ENCODE measurements at regions not wholly inside any gene's neighbourhood (a gene's known extent, or its start where the extent isn't known, plus 50 kb on each side); places are given as distances from the start of the nearest gene placed in this dataset.
"Not testable (repeated sequence)": the region's sequence is repeated elsewhere in the genome, so short reads cannot be mapped to it uniquely, and the experiment has no call there.

DNA sequence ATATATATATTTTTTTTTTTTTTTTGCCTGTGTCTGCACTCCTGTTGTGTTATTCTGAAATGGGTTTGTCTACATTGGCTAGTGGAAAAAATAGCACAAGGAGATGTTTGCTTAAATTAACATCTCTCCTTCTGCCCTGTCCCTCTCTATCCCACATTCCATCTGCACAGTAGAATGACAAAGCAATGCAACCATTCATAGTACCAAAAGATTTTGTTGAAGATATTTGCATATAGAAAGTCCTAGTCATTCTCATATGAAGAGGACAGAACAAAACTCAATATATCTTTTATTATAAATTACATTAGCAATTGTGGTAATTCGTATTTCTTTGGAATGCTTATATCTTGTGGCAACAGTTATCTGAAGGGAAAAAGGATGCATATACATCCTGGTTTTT lies 88.3 kb upstream of the AGA start:
- Histone ChIP-seq H3K27me3 (ENCODE audit: insufficient read depth, low read length) (no peaks in the 10 kb centered on the region), H3K4me1 (ENCODE audit: control insufficient read depth, insufficient read depth, low read length, unreplicated experiment) (no peaks in the 10 kb centered on the region), H2AFZ (ENCODE audit: low read length, unreplicated experiment) (no peak overlapping the region), H3K27ac (ENCODE audit: low read depth, low read length) (no peak overlapping the region), H3K4me3 (ENCODE audit: low read depth, low read length) (no peak overlapping the region), H3K36me3 (ENCODE audit: insufficient read depth, low read length) (no peaks in the 10 kb centered on the region), H3K79me2 (ENCODE audit: control insufficient read depth, insufficient read depth, low read length, unreplicated experiment) (no peaks in the 10 kb centered on the region)

DNA sequence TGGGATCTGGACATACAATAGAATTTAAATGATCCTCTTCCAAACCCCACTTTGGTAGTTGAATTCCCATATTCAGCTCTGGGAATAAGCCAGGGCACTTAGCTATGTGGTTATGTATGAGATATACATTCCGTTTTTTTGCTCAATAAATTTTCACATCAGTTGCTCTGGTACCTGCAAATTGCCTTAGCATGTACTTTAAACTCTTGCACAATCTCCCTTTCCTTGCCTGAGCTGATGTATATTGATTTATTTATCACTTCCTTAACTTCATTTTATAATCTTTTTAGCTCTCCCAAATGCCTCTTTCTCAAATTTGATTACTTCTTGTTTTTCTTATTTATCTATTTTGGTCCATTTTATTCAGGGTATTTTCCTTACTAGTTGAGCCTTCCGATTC lies 90.1 kb upstream of the AGA start:
- Histone ChIP-seq H2AFZ (ENCODE audit: low read length, unreplicated experiment) (no peak overlapping the region), H3K27ac (ENCODE audit: low read depth, low read length) (no peak overlapping the region), H3K36me3 (ENCODE audit: insufficient read depth, low read length) (no peaks in the 10 kb centered on the region), H3K4me1 (ENCODE audit: control insufficient read depth, insufficient read depth, low read length, unreplicated experiment) (no peaks in the 10 kb centered on the region), H3K4me3 (ENCODE audit: low read depth, low read length) (no peak overlapping the region), H3K79me2 (ENCODE audit: control insufficient read depth, insufficient read depth, low read length, unreplicated experiment) (no peaks in the 10 kb centered on the region), H3K27me3 (ENCODE audit: insufficient read depth, low read length) (no peaks in the 10 kb centered on the region)

DNA sequence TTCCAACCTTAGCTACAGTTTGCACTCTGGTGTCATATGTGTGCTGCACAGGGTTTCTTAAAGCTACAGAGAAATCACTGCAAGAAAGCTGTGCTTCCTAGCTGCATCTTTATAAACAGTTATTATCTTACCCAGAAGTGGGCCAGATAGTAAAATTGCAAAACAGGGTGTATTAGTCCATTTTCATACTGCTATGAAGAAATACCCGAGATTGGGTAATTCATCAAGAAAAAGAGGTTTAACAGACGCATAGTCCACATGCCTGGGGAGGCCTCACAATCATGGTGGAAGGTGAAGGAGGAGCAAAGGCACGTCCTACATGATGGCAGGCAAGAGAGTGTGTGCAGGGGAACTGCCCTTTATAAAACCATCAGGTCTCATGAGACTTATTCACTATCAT lies 92.6 kb upstream of the AGA start:
- H3K79me2 ChIP-seq (ENCODE audit: control insufficient read depth, insufficient read depth, low read length, unreplicated experiment); H2AFZ ChIP-seq (ENCODE audit: low read length, unreplicated experiment); H3K27me3 ChIP-seq (ENCODE audit: insufficient read depth, low read length); H3K4me1 ChIP-seq (ENCODE audit: control insufficient read depth, insufficient read depth, low read length, unreplicated experiment); H3K27ac ChIP-seq (ENCODE audit: low read depth, low read length); H3K36me3 ChIP-seq (ENCODE audit: insufficient read depth, low read length); H3K4me3 ChIP-seq (ENCODE audit: low read depth, low read length): not testable (repeated sequence)

DNA sequence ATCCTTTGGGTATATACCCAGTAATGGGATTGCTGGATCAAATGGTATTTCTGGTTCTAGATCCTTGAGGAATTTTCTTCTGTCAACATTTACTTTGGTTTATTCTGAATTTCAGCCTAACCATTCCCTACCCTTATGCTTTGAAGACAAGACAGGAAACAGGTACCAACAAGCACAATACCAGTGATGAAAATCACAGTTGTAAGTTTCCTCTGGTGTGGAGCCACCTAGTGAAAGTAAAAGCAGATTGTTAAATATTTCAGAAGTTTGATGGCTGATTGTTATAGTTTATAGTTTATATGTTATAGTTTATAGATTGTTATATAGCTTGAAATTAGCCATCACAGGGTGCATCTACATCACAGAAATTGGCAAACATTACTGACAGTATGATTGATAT lies 104.5 kb upstream of the AGA start:
- no peak overlapping the region for H3K27ac ChIP-seq (ENCODE audit: low read depth, low read length)
- H3K79me2 ChIP-seq (ENCODE audit: control insufficient read depth, insufficient read depth, low read length, unreplicated experiment) = no peaks in the 10 kb centered on the region
- H3K36me3 ChIP-seq (ENCODE audit: insufficient read depth, low read length) = no peaks in the 10 kb centered on the region
- no peak overlapping the region for H2AFZ ChIP-seq (ENCODE audit: low read length, unreplicated experiment)
- no peak overlapping the region for H3K4me3 ChIP-seq (ENCODE audit: low read depth, low read length)
- H3K4me1 ChIP-seq (ENCODE audit: control insufficient read depth, insufficient read depth, low read length, unreplicated experiment) = no peaks in the 10 kb centered on the region
- no peaks in the 10 kb centered on the region for H3K27me3 ChIP-seq (ENCODE audit: insufficient read depth, low read length)

DNA sequence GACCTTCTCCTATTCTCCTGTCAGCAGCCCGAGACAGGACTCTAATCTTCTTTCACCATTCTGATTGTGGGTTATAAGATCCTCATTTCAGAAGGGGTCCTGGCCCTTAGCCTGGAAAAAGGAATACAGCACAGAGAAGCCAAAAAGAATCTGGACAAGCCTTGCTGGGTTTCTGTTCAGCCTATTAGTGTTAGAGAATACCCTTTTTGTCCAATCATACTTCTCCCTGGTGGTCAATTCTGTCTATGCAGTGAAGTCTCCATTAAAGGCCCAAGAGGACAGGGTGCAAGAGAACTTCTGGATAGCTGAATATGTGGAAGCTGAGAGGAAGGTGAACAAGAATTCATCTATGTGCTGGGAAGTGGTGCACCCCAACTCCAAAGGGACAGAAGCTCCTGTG lies 105.7 kb upstream of the AGA start:
- H3K36me3 ChIP-seq (ENCODE audit: insufficient read depth, low read length) = no peaks in the 10 kb centered on the region
- H3K27me3 ChIP-seq (ENCODE audit: insufficient read depth, low read length) = no peaks in the 10 kb centered on the region
- no peaks in the 10 kb centered on the region for H3K4me1 ChIP-seq (ENCODE audit: control insufficient read depth, insufficient read depth, low read length, unreplicated experiment)
- H3K79me2 ChIP-seq (ENCODE audit: control insufficient read depth, insufficient read depth, low read length, unreplicated experiment) = no peaks in the 10 kb centered on the region
- H2AFZ ChIP-seq (ENCODE audit: low read length, unreplicated experiment) = no peak overlapping the region
- H3K4me3 ChIP-seq (ENCODE audit: low read depth, low read length) = no peak overlapping the region
- H3K27ac ChIP-seq (ENCODE audit: low read depth, low read length) = no peak overlapping the region

DNA sequence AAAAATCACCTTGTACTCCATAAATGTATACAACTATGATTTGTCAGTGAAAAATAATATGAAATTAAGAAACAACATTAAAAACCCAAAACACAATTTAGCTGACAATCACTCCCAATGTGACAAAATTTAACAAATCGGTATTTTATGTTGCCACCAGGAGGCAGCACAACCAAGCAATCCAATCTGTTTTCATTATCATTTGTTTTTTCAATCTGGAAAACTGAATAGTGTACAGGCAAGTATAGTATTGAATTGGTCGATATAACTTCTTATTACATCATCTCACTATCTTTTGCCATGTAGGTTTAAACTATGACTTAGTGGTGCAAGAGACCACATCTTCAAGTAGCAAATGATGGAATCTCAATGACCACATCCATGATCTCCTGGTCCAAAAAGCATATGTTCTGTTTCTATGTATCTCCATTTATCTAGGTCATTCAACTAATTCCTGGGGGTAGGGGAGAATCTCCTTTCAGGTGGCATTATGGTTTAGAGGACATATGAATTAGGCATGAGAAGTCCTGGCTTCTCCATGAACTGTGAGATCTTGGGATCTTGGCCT lies 112.9 kb upstream of the AGA start:
- Histone ChIP-seq H3K4me1 (ENCODE audit: control insufficient read depth, insufficient read depth, low read length, unreplicated experiment) (no peaks in the 10 kb centered on the region), H3K27ac (ENCODE audit: low read depth, low read length) (no peak overlapping the region), H3K4me3 (ENCODE audit: low read depth, low read length) (no peak overlapping the region), H2AFZ (ENCODE audit: low read length, unreplicated experiment) (no peak overlapping the region), H3K36me3 (ENCODE audit: insufficient read depth, low read length) (no peaks in the 10 kb centered on the region), H3K79me2 (ENCODE audit: control insufficient read depth, insufficient read depth, low read length, unreplicated experiment) (no peaks in the 10 kb centered on the region), H3K27me3 (ENCODE audit: insufficient read depth, low read length) (no peaks in the 10 kb centered on the region)

DNA sequence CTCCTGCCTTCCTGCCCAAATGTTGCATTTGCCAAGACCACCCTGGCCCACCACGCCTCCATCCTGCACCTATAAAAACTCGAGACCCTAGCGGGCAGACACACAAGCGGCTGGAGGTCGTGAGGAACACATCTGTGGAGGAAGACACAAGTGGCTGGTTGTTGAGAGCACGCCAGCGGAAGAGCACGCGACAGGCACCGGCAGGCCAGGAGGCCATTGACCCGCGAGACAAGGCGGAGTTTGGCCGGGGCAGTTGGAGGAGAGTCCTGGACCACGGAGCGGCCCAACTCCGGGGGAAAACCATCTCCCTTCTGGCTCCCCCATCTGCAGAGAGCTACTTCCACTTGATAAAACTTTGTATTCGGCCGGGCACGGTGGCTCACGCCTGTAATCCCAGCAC lies 115.2 kb upstream of the AGA start:
- Histone ChIP-seq H2AFZ (ENCODE audit: low read length, unreplicated experiment) (no peak overlapping the region), H3K79me2 (ENCODE audit: control insufficient read depth, insufficient read depth, low read length, unreplicated experiment) (no peaks in the 10 kb centered on the region), H3K4me1 (ENCODE audit: control insufficient read depth, insufficient read depth, low read length, unreplicated experiment) (no peaks in the 10 kb centered on the region), H3K27me3 (ENCODE audit: insufficient read depth, low read length) (no peaks in the 10 kb centered on the region), H3K36me3 (ENCODE audit: insufficient read depth, low read length) (no peaks in the 10 kb centered on the region), H3K27ac (ENCODE audit: low read depth, low read length) (no peak overlapping the region), H3K4me3 (ENCODE audit: low read depth, low read length) (no peak overlapping the region)

DNA sequence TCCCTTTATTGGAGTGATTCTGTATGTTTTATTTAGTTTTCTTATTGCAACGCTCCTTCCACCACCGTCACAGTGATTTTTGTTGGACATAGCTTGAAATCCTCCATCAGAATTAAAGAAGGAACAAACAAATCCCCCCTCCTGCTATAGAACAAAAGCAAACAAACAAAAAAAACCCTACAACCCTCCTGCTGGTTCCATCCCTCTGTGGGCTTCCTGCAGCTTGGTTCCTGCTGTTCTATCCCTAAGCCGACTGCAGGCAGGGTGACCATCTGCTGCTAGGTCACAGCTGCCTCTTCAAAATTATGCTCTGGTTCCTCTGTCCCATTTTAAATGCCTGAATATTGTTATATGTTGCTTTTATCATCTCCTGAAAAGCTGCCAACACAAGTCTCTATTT lies 116.8 kb upstream of the AGA start:
- no peaks in the 10 kb centered on the region for H3K4me1 ChIP-seq (ENCODE audit: control insufficient read depth, insufficient read depth, low read length, unreplicated experiment)
- no peak overlapping the region for H3K27ac ChIP-seq (ENCODE audit: low read depth, low read length)
- H2AFZ ChIP-seq (ENCODE audit: low read length, unreplicated experiment) = no peak overlapping the region
- no peaks in the 10 kb centered on the region for H3K27me3 ChIP-seq (ENCODE audit: insufficient read depth, low read length)
- no peaks in the 10 kb centered on the region for H3K36me3 ChIP-seq (ENCODE audit: insufficient read depth, low read length)
- H3K4me3 ChIP-seq (ENCODE audit: low read depth, low read length) = no peak overlapping the region
- H3K79me2 ChIP-seq (ENCODE audit: control insufficient read depth, insufficient read depth, low read length, unreplicated experiment) = no peaks in the 10 kb centered on the region

DNA sequence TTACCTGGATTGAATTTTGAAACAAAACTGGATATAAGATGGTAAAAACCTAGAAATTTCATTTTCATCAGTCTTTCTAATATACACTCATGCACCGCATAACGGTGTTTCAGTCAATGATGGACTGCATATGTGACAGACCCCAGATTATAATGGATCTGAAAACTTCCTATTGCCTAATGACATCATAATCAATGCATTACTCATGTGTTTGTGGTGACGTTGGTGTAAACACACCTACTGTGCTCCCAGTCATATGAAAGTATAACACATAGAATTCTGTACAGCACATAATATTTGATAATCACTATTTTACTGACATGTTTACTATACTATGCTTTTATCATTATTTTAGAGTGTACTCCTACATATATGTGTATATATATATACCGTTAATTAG lies 119.9 kb upstream of the AGA start:
- Histone ChIP-seq H3K4me1 (ENCODE audit: control insufficient read depth, insufficient read depth, low read length, unreplicated experiment) (no peaks in the 10 kb centered on the region), H3K27ac (ENCODE audit: low read depth, low read length) (no peak overlapping the region), H3K79me2 (ENCODE audit: control insufficient read depth, insufficient read depth, low read length, unreplicated experiment) (no peaks in the 10 kb centered on the region), H3K36me3 (ENCODE audit: insufficient read depth, low read length) (no peaks in the 10 kb centered on the region), H2AFZ (ENCODE audit: low read length, unreplicated experiment) (no peak overlapping the region), H3K27me3 (ENCODE audit: insufficient read depth, low read length) (no peaks in the 10 kb centered on the region), H3K4me3 (ENCODE audit: low read depth, low read length) (no peak overlapping the region)

DNA sequence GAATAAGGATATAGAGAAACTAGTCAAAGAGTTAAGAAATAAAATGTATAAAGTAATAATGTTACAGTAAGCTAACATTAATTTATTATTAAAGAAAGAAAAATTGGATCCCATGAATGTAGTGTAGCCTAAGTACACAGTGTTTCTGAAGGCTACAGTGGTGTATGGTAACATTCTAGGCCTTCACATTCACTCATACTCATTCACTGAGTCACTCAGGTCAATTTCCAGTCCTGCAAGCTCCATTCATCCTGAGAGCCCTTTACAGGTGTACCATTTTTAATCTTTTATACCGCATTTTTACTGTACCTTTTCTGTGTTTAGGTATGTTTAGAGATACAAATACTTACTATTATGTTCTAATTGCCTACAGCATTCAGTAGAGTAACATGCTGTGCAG lies 120.6 kb upstream of the AGA start:
- no peak overlapping the region for H2AFZ ChIP-seq (ENCODE audit: low read length, unreplicated experiment)
- H3K27ac ChIP-seq (ENCODE audit: low read depth, low read length) = no peak overlapping the region
- no peak overlapping the region for H3K4me3 ChIP-seq (ENCODE audit: low read depth, low read length)
- H3K36me3 ChIP-seq (ENCODE audit: insufficient read depth, low read length) = no peaks in the 10 kb centered on the region
- H3K79me2 ChIP-seq (ENCODE audit: control insufficient read depth, insufficient read depth, low read length, unreplicated experiment) = no peaks in the 10 kb centered on the region
- H3K4me1 ChIP-seq (ENCODE audit: control insufficient read depth, insufficient read depth, low read length, unreplicated experiment) = no peaks in the 10 kb centered on the region
- H3K27me3 ChIP-seq (ENCODE audit: insufficient read depth, low read length) = no peaks in the 10 kb centered on the region

DNA sequence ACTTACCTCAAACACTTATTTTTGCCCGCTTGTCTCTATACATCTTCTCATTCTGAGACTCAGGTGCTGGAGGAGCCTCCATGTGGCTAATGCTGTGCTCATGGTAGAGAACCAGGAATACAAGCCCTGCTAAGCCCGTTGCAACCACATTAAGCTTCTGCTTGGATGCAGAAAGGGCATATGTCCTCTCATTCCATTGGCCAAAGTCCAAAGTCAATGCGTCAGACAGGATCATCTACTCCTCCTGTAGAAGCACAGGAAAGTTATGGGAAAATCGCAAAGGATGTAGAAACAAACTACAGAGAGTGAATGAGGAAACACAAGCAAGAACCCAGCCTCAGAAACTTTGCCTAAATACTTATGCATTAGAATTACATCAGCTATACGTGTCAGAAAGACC lies 124.5 kb upstream of the AGA start:
- Histone ChIP-seq H3K4me1 (ENCODE audit: control insufficient read depth, insufficient read depth, low read length, unreplicated experiment) (no peaks in the 10 kb centered on the region), H3K27ac (ENCODE audit: low read depth, low read length) (no peak overlapping the region), H3K4me3 (ENCODE audit: low read depth, low read length) (no peak overlapping the region), H3K79me2 (ENCODE audit: control insufficient read depth, insufficient read depth, low read length, unreplicated experiment) (no peaks in the 10 kb centered on the region), H3K36me3 (ENCODE audit: insufficient read depth, low read length) (no peaks in the 10 kb centered on the region), H2AFZ (ENCODE audit: low read length, unreplicated experiment) (no peak overlapping the region), H3K27me3 (ENCODE audit: insufficient read depth, low read length) (no peaks in the 10 kb centered on the region)
